Transverse colon (tissue), 4 donors: ENCODE measurements at regions not wholly inside any gene's neighbourhood (a gene's known extent, or its start where the extent isn't known, plus 50 kb on each side); places are given as distances from the start of the nearest gene placed in this dataset.

ENCODE experiments used
- CTCF ChIP-seq, 5 experiments: fragments of 200-600 bp in 3 of 5; fragments of 450-650 bp in 2 of 5; sonication (generic) in 3 of 5; IDR thresholded peaks; 1 replicate in 2 of 5; 2 replicates in 3 of 5; pipeline ENCODE4 v1.5.1; 2016 to 2017; ENCODE audit warnings: antibody characterized with exemption in 5 of 5, inconsistent platforms in 3 of 5, mild to moderate bottlenecking in 2 of 5, moderate library complexity in 1 of 5
- POLR2AphosphoS5 ChIP-seq, 3 donors: sonication (generic); formaldehyde crosslinking; IDR thresholded peaks; one replicate each; pipeline ENCODE4 v1.6.1; 2016; ENCODE audit warnings: antibody characterized with exemption in 3 of 3

- no peak for TF ChIP-seq CTCF (IDR thresholded peaks at IDR 0.05)
- no peak for TF ChIP-seq POLR2AphosphoS5 (IDR thresholded peaks at IDR 0.05)
Measured at GRCh38 chr16:79331066-79331465, 269.5 kb downstream of the MAF start.
